Brain microvascular endothelial cell (primary cell): ENCODE measurements at regions not wholly inside any gene's neighbourhood (a gene's known extent, or its start where the extent isn't known, plus 50 kb on each side); places are given as distances from the start of the nearest gene placed in this dataset.

Source experiments
- DNase-seq: peaks from one replicate; pipeline ENCODE4 v3.0.0-alpha.2; 2020
- H3K27ac ChIP-seq: fragments of 250-450 bp; sonication (Bioruptor Pico); 2 replicates; pipeline ENCODE4 v1.5.1; 2020; ENCODE audit warnings: mild to moderate bottlenecking, moderate library complexity
- H3K27me3 ChIP-seq: fragments of 250-450 bp; sonication (Bioruptor Pico); replicated peaks from 2 replicates; pipeline ENCODE4 v1.5.1; 2020; ENCODE audit warnings: mild to moderate bottlenecking
- H3K36me3 ChIP-seq: fragments of 250-450 bp; sonication (Bioruptor Pico); replicated peaks from 2 replicates; pipeline ENCODE4 v1.5.1; 2020; ENCODE audit warnings: mild to moderate bottlenecking
- H3K4me3 ChIP-seq: 2 replicates; pipeline ENCODE4 v1.5.1; 2011; ENCODE audit warnings: low read depth, mild to moderate bottlenecking, control low read depth, low read length, moderate library complexity
- in situ Hi-C: cut with HindIII; loops from 2 replicates; pipeline ENCODE4 v1.10.0; 2017; ENCODE audit warnings: low sequenced_read_pairs, low pct_ligation_motif_present
- TF ChIP-seq, protein P1 (sequence below): IDR thresholded peaks from 2 replicates; pipeline ENCODE4 v1.5.1; 2011; ENCODE audit warnings: low read depth, mild to moderate bottlenecking, moderate library complexity, low read length, control low read depth, inconsistent platforms; ENCODE audit errors: missing control alignments

DNA sequence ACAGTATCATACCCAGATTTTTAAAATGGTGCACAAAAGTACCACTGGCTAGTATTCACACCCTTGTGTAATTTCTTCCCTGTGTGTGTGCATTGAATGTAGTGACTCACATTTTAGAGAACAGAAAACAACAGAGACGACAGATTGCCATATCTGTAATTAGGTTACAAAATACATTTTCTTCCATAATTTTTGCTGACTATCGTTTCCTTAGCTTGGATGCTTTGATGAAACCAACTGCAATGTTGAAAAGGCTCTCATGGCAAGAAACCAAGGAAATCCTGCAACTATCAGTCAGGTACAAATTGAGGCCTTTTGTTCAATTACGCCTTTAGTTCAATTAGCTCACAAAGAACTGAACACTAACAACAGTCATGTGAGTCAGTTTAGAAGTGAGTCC, 484.4 kb downstream of the ZNF804A start:
- Histone ChIP-seq H3K4me3 (no peak overlapping the region), H3K27ac (no peak overlapping the region), H3K27me3 (no peaks in the 10 kb centered on the region), H3K36me3 (no peaks in the 10 kb centered on the region)
- TF ChIP-seq, protein P1, sequence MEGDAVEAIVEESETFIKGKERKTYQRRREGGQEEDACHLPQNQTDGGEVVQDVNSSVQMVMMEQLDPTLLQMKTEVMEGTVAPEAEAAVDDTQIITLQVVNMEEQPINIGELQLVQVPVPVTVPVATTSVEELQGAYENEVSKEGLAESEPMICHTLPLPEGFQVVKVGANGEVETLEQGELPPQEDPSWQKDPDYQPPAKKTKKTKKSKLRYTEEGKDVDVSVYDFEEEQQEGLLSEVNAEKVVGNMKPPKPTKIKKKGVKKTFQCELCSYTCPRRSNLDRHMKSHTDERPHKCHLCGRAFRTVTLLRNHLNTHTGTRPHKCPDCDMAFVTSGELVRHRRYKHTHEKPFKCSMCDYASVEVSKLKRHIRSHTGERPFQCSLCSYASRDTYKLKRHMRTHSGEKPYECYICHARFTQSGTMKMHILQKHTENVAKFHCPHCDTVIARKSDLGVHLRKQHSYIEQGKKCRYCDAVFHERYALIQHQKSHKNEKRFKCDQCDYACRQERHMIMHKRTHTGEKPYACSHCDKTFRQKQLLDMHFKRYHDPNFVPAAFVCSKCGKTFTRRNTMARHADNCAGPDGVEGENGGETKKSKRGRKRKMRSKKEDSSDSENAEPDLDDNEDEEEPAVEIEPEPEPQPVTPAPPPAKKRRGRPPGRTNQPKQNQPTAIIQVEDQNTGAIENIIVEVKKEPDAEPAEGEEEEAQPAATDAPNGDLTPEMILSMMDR: no peak
- in situ Hi-C loops: no loop called here
- DNase-seq: no peak

- in situ Hi-C loops: no loop called here
- Histone ChIP-seq H3K27me3 (no peaks in the 10 kb centered on the region), H3K36me3 (no peaks in the 10 kb centered on the region), H3K4me3 (no peak overlapping the region), H3K27ac (no peak overlapping the region)
- no peak for DNase-seq
- TF ChIP-seq, protein P1: no peak
Measured at GRCh38 chr2:185108588-185108987, 510.3 kb downstream of the ZNF804A start.

DNA sequence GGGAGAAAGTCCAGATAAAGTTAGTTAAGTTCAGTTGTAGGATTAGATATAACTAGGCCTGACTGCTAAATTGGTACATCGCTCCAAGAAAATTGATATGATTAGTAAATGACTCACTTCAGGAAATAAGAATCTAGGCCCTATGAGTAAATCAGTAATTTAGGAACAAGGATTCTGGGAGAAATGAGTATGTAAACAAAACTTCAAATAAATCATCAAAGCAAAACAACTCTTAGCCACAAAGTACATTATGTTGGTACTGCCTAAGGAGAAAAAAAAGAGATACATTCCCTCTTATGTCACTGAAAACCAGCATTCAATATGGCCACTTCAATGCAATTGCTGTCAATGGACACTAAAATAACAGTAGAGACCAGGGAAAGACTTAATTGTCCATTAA, 529.1 kb downstream of the ZNF804A start:
- Histone ChIP-seq H3K27ac (no peak overlapping the region), H3K4me3 (no peak overlapping the region), H3K27me3 (no peaks in the 10 kb centered on the region), H3K36me3 (no peaks in the 10 kb centered on the region)
- TF ChIP-seq, protein P1: no peak
- in situ Hi-C loops: no loop called here
- no peak for DNase-seq

GRCh38 chr2:185128346-185128745, 530.0 kb downstream of the ZNF804A start:
- Histone ChIP-seq H3K27ac (no peak overlapping the region), H3K27me3 (no peaks in the 10 kb centered on the region), H3K4me3 (no peak overlapping the region), H3K36me3 (no peaks in the 10 kb centered on the region)
- in situ Hi-C loops: no loop called here
- no peak for DNase-seq
- TF ChIP-seq, protein P1: no peak

GRCh38 chr2:185128996-185129395, 530.7 kb downstream of the ZNF804A start:
- TF ChIP-seq, protein P1: no peak
- DNase-seq: no peak
- Histone ChIP-seq H3K27me3 (no peaks in the 10 kb centered on the region), H3K36me3 (no peaks in the 10 kb centered on the region), H3K27ac (no peak overlapping the region), H3K4me3 (no peak overlapping the region)
- in situ Hi-C loops: no loop called here

GRCh38 chr2:185130685-185131084, 532.4 kb downstream of the ZNF804A start:
- no peaks in the 10 kb centered on the region for H3K36me3 ChIP-seq
- no peaks in the 10 kb centered on the region for H3K27me3 ChIP-seq
- TF ChIP-seq, protein P1: no peak
- DNase-seq: no peak
- in situ Hi-C loops: no loop called here
- no peak overlapping the region for H3K27ac ChIP-seq
- H3K4me3 ChIP-seq: no peak overlapping the region
